HG03064 (cell line): ENCODE measurements at regions not wholly inside any gene's neighbourhood (a gene's known extent, or its start where the extent isn't known, plus 50 kb on each side); places are given as distances from the start of the nearest gene placed in this dataset.
"Not testable (repeated sequence)": the region's sequence is repeated elsewhere in the genome, so short reads cannot be mapped to it uniquely, and the experiment has no call there.

Experiments used
- ATAC-seq: cut with Tn5 transposase; IDR thresholded peaks from one replicate; pipeline ENCODE4 v1.9.1; 2021; ENCODE audit warnings: low read depth; ENCODE audit not compliant: unreplicated experiment

DNA sequence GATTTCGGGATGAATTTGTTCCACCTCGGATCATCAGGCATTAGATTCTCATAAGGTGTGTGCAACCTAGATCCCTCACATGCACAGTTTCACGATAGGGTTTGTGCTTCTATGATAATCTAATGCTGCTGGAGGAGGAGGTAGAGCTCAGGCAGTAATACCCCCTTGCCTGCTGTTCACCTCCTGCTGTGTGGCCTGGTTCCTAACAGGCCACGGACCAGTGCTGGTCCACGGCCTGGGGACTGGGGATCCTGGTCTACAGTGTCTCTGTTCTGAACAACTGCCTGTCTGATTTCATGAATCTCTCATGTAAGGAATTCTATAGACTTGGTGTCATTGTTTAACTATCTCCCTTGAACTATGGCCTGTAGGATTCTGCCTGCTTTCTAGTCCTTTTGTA, 269.9 kb downstream of the SPRY1 start:
- no peak for ATAC-seq

DNA sequence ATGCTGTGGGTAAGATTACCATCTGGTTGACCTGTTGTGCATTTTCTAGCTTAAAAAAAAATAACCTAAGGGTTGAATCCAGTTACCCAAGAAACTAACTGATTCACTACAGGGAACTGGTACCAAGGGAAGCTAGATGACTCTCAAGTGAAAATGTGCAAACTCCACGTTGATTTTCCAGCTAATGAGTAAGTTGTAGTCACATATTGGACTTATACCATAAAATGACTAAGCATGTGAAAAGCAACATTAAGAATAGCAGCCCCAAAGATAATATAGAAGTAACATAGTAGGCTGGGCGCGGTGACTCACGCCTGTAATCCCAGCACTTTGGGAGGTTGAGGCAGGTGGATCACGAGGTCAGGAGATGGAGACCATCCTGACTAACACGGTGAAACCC, 270.9 kb downstream of the SPRY1 start:
- no peak for ATAC-seq

DNA sequence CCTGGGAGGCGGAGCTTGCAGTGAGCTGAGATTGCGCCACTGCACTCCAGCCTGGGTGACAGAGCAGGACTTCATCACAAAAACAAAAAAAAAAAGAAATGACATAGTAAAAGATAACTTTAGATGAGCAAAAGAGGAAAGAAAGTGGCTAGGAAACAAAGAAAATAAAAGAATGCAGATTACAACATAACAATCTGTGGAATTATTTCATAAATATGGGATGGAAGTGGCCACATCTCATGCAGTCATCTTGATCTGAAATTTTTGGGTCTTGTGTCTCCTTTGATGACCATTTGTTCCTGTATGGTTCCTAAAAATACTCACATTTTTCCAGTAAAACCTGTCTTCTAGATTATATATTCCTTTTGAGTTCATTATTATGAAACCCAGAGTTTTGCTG, 271.4 kb downstream of the SPRY1 start:
- no peak for ATAC-seq

DNA sequence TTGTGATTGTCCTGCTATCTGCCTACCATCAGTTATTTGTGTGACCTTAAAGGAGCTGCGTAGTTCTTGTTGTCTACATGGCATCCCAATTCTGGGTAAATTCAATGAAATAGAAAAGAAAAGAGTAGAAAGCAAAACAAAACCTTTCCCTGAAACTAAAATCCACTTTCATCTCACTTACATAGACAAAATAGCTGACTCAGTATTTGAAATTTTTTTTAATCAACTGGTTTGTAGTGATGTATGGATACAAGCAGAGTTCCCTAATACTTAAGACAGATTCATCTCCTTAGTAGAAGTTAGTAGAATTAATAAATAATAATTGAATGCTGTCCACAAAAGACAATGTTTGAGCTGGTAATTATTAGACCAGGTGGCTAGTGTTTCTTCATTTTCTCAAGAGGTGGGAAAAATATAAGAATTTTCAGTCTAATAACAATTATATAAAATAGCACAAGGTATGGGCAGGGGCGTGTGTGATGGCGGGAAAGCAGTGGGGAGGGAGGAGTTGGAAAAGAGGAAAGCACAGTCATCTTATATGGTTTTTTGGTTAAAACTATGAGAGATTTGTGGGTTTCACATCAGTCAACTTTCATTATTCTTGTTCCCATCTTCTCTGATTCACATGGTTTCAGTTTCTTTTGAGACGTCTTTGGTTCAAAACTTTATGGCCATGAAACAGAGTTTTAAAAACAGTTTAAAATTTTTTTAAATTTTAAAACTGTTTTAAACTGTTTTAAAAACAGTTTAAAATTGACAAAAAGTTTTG, 275.2 kb downstream of the SPRY1 start:
- peak; percentile 91 for ATAC-seq

DNA sequence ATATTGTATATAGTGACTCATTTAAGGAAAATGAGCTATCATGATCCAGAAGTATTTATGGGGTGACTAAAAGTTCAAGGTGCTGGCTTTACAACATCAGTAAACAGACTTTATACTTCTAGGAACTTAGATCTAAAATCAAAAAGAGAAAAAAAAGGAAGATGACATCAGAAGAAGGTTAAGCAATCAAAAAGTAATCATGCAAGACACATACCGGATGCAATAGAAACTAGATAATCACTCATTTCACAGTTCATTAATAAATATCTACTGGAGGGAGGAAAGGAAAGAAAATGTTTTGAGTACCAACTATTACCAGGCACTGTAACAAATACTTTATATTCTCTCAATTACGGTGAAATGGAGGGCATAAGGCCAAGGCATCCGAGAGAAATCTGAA, 276.4 kb downstream of the SPRY1 start:
- no peak for ATAC-seq

DNA sequence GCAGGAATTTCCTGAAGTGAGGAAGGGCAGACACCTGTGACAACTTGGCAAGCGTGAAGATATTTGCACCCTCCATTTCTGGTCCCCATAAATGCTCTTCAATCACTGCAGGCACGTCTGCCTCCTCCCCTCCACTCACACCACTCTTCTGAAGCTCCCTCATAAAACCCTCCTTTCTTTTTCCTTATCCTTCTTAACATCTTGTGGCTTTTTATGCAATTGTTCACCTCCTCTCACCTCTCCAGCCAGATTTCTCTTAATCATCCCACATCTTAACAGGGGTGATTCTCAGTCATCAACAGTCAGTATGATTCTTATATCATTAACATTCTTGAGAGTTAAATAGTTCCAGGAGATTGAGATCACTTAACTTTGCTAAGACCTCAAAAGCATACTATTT, 277.4 kb downstream of the SPRY1 start:
- no peak for ATAC-seq

DNA sequence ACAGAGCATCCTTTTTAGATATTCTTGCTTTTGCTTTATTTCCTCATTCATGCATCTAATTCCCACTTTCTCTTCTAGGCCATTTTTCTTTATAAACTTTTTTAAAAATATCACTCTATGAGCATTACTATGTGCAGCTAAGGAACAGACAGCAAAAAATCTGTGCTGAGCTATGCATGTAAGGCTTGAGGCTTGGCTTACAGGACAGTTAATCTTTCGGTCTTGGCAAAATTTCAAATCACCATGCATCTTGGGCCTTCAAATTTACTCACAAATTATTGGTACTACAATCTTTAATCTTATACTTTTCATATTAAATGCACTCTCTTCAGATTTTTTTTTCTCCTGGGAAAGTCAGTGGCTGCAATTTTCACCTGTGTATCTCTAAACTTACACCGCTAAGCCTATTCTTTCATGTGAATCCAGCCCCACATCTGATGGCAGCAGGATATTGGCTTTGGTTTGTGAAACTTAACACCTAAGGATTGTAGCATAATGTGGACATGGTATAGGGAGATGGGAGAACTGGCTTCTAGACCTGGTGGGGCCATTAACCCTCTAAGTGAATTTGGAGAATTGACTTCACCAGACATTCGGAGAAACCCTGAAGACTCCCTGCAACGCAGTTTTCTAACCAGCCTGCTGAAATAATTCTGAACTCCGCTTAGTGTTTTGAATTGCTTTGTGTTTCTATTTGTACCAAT, 278.3 kb downstream of the SPRY1 start:
- ATAC-seq: no peak

DNA sequence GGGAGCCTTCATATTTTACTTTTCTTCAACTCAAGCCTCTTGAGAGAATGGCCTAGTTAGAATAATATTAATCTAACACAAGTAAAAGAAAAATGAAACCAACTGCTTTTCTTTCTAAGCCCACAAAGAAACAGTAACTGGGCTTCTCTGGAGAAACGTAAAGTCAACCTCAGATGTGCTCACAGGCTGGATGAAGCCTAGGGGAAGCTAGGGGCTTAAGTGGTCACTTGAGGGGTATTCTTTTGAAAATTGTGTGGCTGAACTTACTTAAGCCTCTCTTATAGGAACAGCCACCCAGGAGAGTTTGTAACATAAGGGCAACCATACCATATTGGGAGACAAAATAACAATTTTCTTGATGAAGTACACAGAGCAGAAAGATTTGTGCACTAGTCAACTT, 279.0 kb downstream of the SPRY1 start:
- ATAC-seq: no peak

DNA sequence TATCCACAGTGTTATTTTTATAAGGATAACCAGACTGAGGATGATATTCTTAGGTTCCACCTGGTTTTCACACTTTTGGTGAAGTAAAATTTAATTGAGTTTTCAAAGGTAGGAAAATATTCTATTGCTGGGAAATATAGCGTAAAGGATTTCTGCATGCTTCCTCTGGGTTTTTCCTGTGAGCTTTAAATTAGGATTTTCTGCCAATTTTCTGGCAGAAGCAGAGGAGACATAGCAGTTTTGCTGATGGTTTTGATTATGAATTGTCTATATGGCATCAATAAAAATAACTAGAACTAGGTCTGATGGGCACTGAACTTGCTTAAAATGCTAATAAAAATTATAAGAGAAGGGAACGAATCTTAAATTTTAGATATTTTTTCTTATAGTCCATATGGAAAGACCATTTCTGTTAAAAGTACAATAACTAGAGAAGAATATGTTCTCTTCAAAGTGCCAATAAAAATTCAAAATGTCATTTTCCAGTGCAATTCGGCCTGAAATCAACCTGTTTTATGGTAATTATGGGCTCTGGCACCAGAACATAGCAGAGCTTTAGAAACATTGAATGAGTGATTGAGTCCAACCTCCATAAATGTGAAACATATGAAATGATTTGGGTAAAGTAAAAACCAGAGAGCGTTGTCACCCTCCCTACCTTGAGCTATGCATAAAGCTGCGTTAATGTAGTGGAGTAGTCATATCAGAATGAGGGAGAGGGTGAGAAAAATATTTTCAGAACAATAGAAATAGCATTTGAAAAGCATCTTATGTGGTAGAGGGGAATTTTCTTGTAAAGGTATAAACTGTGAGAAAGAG, 279.7 kb downstream of the SPRY1 start:
- no peak for ATAC-seq

DNA sequence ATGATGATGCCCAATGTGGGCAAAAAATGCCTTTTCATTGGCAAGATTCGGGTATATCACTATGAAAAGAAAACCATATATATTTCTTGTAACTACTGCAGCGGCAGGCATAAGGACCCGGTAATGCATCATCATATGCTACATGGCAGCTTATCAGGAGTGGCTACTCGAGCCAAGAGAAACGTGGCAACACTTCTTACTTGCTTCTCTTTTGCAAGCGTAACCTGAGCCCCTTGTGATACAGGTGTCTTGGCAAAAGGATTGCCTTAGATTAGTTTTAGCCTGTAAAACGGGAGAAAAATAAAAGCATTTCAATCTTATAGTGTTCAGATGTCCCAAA, 280.3 kb downstream of the SPRY1 start:
- ATAC-seq: no peak

DNA sequence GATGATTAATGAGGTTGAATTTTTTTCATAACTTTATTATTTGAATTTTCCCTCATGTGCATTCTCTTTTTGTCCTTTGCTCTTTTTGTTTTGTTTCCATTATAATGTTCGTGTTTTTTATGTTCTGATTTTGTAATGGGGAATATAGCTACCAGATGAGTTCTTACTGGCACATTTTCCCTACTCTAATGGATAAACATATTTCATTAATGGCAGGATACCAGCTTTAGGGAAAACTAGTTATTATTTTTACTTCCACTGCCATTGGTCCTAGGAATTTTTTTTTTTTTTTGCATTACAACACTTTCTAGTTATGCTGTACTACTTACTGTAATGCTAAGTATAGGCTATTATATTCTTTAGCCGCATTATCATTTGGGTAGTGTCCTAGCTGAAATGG, 286.3 kb downstream of the SPRY1 start:
- ATAC-seq: no peak

DNA sequence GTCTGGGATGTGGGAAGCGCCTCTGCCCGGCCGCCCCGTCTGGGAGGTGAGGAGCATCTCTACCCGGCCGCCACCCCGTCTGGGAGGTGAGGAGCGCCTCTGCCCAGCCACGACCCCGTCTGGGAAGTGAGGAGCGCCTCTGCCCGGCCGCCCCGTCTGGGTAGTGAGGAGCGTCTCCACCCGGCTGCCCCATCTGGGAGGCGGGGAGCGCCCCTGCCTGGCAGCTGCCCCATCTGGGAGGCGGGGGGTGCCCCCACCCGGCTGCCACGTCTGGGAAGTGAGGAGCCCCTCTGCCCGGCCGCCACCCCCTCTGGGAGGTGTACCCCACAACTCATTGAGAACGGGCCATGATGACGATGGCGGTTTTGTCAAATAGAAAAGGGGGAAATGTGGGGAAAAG, 288.3 kb downstream of the SPRY1 start:
- not testable (repeated sequence) for ATAC-seq

DNA sequence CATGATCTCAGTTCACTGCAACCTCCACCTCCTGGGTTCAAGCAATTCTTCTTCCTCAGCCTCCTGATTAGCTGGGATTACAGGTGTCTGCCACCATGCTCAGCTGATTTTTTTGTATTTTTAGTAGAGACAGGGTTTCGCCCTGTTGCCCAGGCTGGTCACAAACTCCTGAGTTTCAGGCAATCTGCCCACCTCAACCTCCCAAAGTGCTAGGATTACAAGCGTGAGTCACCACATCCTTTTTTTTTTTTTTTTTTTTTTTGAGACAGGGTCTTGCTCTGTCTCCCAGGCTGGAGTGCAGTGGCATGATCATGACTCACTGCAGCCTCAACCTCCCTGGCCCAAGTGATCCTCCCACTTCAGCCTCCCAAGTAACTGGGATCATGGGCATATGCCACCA, 298.9 kb downstream of the SPRY1 start:
- not testable (repeated sequence) for ATAC-seq

DNA sequence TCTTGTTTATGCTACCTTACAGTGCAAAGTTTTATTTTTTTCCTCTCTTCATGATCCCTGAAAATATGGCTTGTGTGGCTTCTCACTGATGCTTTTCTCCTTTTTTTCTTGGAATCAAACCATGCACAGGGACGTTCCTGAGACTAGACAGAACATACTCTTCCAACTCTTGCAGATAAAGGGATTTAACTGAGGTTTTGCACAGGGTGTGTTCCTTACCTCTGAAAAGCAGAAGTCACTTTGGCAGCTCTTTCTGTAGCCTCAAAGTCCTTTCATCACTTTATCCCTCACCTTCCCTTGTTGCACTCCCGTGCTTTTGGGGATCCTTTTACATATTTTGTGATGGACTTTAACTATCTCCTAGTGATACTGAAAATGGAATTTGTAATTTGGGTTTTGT, 300.1 kb downstream of the SPRY1 start:
- ATAC-seq: no peak

DNA sequence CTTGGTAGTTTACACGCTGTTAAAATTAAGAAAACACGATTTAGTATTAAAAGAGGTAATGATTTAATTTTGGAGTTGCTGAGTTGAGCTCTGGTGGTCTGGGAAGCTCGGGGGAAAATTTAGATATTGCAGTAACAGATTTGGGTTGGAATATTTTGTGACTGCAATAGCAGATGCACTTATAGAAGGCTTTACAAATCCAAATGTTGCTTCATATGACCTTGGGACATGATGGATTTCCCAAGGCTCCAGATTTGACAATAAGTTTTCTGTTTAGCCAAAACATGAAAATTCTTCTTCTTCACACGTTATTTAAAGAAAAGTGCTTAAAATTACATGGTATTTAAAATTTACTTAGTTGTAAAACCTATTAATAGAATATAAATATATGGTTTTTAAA, 302.0 kb downstream of the SPRY1 start:
- no peak for ATAC-seq

DNA sequence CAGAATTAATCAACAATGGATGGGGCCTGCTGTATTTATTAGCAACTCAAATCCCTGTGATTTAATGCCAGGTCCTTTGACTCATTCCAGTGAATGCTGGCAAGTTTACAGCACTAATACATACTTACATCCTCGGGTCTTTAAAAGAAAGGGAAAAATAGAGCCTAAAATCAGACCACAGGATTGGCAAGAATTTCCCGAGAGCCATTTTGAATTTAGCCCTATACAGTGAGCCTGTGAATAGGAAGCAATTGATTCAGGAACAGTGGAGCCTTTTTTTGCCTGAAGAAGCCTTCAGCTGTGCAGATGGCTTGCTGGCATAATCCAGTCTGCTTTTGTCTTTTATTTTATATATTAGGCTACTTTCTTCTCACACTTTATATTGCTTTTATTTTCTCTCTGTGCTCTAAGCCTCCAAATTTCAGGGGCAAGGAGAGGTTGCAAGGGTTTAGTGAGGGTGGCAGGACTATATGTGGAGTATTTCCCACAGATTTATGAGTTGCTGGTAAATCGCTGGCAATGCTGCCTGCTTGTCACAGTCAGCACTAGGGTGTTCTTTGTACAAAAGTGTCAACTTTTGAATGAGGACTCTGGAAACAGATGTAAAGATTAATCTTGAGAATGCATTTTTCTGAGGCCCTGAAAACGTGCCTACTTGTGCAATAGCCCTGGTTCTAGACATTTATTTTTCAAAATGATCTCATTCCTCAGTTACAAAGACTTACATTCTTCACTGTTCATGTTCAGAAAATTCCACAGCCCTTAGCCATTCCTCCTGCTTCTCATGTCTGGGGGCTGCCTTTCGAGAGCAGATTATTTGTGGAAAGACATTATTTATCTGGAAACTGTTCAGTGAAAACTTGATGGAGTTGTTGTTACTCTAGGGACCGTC, 303.5 kb downstream of the SPRY1 start:
- ATAC-seq: no peak

DNA sequence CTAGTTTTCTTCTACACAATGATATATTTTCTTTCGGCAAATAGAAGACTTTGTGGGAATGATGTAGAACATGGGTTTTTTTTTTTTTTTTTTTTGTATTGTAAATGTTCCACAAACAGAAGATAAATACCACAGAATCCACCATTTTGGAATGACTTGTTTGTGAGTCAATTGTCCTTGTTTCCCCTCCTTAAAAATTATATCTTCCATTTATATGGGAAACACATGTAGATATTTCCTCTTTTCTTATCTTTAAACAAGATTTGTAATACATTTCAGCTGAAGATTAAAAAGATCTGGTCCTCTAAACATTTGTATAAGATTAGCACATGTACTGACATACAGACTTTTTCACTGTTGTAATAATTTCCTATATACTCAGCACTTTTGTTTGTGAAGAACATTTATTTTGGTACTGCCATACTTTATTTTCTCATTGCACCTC, 304.6 kb downstream of the SPRY1 start:
- ATAC-seq: no peak

DNA sequence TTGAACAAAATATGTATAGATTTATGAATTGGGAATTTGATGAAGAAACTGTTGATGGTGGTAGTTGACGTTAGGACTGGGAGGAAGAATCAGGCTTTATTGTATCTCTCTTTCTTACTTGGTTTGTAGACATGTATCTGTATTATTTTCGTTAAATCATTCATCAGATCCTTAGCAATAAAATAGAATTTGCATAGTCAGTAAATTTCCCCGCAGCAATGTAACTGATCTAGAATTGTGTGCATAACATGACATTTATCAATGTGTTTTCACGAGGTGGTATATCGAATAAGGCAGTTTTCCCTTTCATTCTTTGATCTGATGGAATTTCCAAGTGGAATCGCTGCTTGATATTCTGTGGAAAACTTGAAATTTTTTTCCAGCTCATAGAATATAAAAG, 308.8 kb downstream of the SPRY1 start:
- ATAC-seq: no peak

DNA sequence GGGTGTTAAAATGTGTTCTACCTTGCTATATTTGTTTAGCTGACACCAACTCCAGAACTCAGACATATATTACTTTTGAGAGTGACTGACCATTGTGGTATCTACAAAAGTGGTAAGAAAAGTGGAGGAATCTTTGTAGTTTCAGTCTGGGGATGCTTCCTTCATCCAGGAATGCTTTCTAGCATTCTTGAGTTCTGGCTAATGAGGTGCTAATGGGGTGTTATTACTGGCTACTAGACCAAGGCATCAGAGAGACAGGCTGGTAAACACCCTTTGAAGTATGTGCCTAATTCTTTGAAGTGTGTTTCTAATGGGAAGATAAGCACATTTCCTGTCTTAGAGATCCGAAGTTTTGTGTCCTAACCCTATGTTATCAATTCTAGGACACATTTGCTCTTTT, 310.4 kb downstream of the SPRY1 start:
- ATAC-seq: no peak

DNA sequence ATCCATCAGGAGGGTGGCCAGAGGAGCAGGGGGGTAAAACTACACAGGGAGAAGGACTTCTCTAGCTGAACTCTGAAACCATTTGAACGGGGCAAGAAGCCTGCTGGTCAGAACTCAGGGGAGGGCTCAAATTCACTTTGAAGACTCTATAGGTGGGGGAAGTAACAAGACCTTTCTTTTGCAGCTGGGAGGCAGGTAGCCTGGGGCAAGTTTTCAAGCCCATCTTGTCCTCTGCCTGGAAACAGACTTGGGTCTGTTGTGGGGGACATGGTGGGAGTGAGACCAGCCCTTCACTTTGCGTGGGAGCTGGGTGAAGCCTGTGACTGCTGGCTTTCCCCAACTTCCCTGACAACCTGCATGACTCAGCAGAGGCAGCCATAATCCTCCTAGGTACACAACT, 312.3 kb downstream of the SPRY1 start:
- no peak for ATAC-seq

DNA sequence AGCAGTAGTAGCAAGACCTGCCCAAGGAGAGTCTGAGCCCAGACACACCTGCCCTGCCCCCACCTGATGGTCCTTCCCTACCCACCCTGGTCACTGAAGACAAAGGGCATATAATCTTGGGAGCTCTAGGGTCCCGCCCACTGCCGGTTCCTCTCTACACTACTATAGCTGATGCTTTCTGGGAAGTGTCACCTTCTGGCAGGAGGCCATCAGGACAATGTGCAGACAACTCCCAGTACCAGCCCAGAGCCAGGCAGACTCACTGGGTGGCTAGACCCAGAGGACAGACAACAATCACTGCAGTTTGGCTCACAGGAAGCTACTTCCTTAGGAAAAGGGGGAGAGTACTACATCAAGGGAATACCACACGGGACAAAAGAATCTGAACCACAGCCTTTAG, 312.7 kb downstream of the SPRY1 start:
- no peak for ATAC-seq
